ENCODE measurements at regions not wholly inside any gene's neighbourhood (a gene's known extent, or its start where the extent isn't known, plus 50 kb on each side); places are given as distances from the start of the nearest gene placed in this dataset.
A peak's percentile ranks its signal among the peaks of the same experiment; 100 is the strongest.

- TF ChIP-seq CTCF (IDR thresholded peaks at IDR 0.05; ENCODE audit: poor library complexity, severe bottlenecking) (no peak), RAD21 (conservative IDR thresholded peaks at IDR 0.05) (peak; percentile 44), POLR2AphosphoS5 (IDR thresholded peaks at IDR 0.05) (peak; percentile 65)
Measured at GRCh38 chr16:56108724-56109123, 82.6 kb upstream of the GNAO1 start.

All from neural cell (in vitro differentiated cells).